Activated naive CD8-positive, alpha-beta T cell treated with anti-CD3 and anti-CD28 coated beads, Interleukin-2, amount 10 ng/mL, durations not matched to agents 7 days and 5 days (primary cell): ENCODE measurements at regions not wholly inside any gene's neighbourhood (a gene's known extent, or its start where the extent isn't known, plus 50 kb on each side); places are given as distances from the start of the nearest gene placed in this dataset.

Experiments
- ATAC-seq: fragments of 150-1000 bp; cut with Tn5 transposase; one replicate; pipeline ENCODE4 v1.10.0; 2021; ENCODE audit warnings: low read depth, moderate library complexity
- POLR2A ChIA-PET: fragments of 350-600 bp; sonication (Branson Sonifier 250); formaldehyde crosslinking; loops from one replicate; lab custom pipeline; 2021; ENCODE audit warnings: antibody characterized with exemption; lab: Charles Lee
- DNase-seq: peaks from one replicate; pipeline ENCODE4 v3.0.0; 2021
- H3K27ac Mint-ChIP-seq: one replicate; pipeline ENCODE4 v1.8.0; 2022; ENCODE audit warnings: mild to moderate bottlenecking, mixed read lengths
- H3K27me3 Mint-ChIP-seq: one replicate; pipeline ENCODE4 v1.8.0; 2022; ENCODE audit warnings: mild to moderate bottlenecking, moderate library complexity, mixed read lengths
- H3K36me3 Mint-ChIP-seq: one replicate; pipeline ENCODE4 v1.8.0; 2021; ENCODE audit warnings: mild to moderate bottlenecking, mixed read lengths
- H3K4me1 Mint-ChIP-seq: one replicate; pipeline ENCODE4 v1.8.0; 2021; ENCODE audit warnings: mixed read lengths
- H3K4me3 Mint-ChIP-seq: one replicate; pipeline ENCODE4 v1.8.0; 2022; ENCODE audit warnings: mild to moderate bottlenecking, moderate library complexity, mixed read lengths
- H3K9me3 Mint-ChIP-seq: one replicate; pipeline ENCODE4 v1.8.0; 2021; ENCODE audit warnings: mixed read lengths

DNA sequence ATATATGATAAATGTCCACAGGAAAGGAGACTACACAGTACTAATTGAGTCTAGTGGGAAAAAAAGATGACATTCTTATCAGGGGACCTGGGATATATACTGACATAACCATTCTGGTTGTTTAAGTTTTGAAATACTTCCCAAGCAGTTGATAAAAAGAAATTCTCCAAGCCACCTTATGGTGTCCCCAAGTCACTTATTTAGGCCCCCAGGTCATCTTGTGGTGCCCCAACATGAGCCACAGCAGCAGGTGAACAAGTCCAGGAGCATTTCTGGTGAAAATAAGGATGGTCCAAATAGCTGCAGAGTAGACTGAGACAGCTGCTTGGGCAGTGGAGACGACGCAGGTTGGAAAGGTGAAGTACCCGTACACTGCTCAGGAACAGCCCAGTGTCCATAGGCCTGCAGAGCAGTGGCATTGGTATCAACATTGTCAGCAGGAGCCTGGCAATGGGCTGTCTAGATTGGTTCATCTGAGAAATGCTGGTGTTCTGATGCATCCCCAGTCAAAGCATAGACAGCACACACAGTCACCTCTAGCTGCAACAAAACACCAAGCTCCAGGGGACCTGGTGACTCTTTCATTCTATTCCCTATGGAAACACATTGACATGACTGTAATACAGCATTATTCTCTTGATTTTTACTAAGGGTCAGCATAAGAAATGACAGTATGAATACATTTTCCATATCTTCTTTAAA lies 430.6 kb downstream of the NR2F1-AS1 start:
- ATAC-seq (no peak), DNase-seq (no peak)
- POLR2A ChIA-PET, result no interaction called here
- H3K4me3 Mint-ChIP-seq, result no peak overlapping the region
- no peak overlapping the region for H3K27ac Mint-ChIP-seq
- no peaks in the 10 kb centered on the region for H3K36me3 Mint-ChIP-seq
- no peaks in the 10 kb centered on the region for H3K9me3 Mint-ChIP-seq
- H3K27me3 Mint-ChIP-seq, result no peaks in the 10 kb centered on the region
- no peaks in the 10 kb centered on the region for H3K4me1 Mint-ChIP-seq

DNA sequence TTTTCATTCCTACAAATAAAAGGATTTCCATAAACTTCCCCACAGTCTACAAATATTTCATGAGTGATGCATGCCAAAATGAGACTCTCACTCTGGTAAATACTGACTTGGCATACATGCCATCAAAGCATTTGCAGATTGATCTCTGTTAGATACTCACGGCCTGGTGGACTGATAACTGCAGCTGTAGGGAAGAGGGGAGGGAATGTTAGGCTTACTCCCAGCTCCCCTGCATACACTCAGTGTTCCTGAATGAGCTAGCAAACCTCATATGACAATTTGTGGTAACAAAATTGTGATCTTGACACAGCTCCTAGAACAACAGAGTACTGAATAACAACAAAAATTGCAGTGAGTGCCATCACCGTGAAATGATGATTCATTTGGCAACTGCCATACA lies 435.3 kb downstream of the NR2F1-AS1 start:
- H3K36me3 Mint-ChIP-seq, result no peaks in the 10 kb centered on the region
- no peak overlapping the region for H3K27ac Mint-ChIP-seq
- no peaks in the 10 kb centered on the region for H3K27me3 Mint-ChIP-seq
- DNase-seq (no peak), ATAC-seq (no peak)
- POLR2A ChIA-PET, result no interaction called here
- no peak overlapping the region for H3K4me3 Mint-ChIP-seq
- H3K9me3 Mint-ChIP-seq, result no peaks in the 10 kb centered on the region
- H3K4me1 Mint-ChIP-seq, result no peaks in the 10 kb centered on the region

DNA sequence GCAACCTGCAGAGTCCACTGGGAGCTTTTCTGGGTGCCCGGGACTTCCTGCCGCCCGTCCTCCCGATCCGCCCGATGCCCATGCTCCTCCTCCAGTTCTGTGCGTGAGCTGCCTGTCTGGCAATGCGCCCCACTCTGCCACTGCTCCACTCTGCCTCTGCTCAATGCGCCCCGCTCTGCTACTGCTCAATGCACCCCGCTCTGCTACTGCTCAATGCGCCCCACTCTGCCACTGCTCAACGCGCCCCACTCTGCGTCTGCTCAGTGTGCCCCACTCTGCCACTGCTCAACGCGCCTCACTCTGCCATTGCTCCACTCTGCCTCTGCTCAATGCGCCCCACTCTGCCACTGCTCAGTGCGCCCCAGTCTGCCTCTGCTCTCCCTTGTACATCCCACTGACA lies 436.0 kb downstream of the NR2F1-AS1 start:
- no peaks in the 10 kb centered on the region for H3K4me1 Mint-ChIP-seq
- no peak overlapping the region for H3K27ac Mint-ChIP-seq
- H3K27me3 Mint-ChIP-seq, result no peaks in the 10 kb centered on the region

DNA sequence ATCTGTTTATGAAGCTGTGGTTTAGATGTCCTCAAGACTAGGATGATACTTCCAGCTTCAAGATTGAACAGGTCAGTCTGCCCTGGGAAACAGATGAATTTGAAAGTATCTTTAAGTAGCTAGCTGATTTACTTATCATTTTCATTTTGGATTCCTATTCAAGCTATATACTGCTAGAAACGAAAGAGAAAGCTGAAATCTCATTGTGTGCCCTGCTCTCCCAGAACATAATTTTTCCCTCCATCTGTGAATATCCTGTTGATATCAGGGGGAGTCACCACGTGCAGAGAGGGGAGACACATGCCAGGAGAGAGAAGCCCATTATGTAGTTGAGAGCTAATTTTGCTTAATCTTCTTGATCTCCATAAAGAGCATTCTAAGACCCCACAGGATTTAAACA lies 439.1 kb downstream of the NR2F1-AS1 start:
- H3K27ac Mint-ChIP-seq, result no peak overlapping the region
- H3K36me3 Mint-ChIP-seq, result no peaks in the 10 kb centered on the region
- H3K27me3 Mint-ChIP-seq, result no peaks in the 10 kb centered on the region
- no peaks in the 10 kb centered on the region for H3K4me1 Mint-ChIP-seq
- peaks cover 1% of the 10 kb centered on the region for H3K9me3 Mint-ChIP-seq
- POLR2A ChIA-PET, result no interaction called here
- no peak overlapping the region for H3K4me3 Mint-ChIP-seq
- ATAC-seq, result no peak
- DNase-seq, result no peak

More for the DNA sequence above, 436.0 kb downstream of the NR2F1-AS1 start:
- no peak for DNase-seq
- peaks cover 1% of the 10 kb centered on the region for H3K9me3 Mint-ChIP-seq
- ATAC-seq, result no peak
- POLR2A ChIA-PET, result no interaction called here
- H3K4me3 Mint-ChIP-seq, result no peak overlapping the region
- H3K36me3 Mint-ChIP-seq, result no peaks in the 10 kb centered on the region

DNA sequence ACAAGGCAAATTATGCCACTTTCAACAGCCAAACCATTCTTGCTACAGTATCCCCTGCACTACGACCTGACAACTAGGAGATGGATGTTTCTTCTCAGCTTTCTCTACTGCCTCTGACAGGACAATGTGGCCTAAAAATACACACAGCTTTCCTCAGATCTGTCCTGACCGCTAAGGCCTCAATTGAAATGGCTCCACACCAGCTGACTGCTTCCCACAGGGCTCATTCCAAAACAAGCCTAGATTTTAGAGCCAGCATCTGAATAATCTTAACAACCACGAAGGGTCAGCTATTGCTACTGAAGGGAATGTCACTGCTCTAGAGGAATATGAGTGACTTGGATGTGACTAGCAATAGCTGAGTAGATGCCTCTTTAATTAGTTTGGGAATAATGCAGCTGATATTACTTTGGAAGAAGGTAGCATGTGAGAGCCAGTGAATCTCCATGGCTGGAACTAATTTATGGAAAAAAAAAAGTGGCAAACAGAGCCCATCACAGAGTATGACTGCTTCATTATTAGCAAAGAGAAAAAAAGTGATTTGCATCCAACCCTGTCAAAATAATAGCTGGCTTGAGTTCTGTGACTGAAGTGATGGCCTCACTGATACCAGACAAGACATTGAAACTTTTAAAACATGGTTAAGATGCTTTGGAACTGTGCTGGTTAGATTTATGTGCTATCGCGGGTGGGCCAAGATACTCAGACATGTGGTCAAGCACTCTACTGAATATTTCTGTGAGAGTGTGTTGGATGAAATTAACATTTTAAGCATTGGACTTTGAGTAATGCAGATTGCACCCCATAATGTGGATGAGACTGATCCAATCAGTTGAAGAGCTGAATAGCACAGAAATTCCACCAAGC lies 450.2 kb downstream of the NR2F1-AS1 start:
- H3K36me3 Mint-ChIP-seq, result no peaks in the 10 kb centered on the region
- H3K4me3 Mint-ChIP-seq, result no peak overlapping the region
- ATAC-seq (no peak), DNase-seq (no peak)
- no peaks in the 10 kb centered on the region for H3K4me1 Mint-ChIP-seq
- H3K27ac Mint-ChIP-seq, result no peak overlapping the region
- POLR2A ChIA-PET, result no interaction called here
- peaks cover 2% of the 10 kb centered on the region for H3K27me3 Mint-ChIP-seq
- H3K9me3 Mint-ChIP-seq, result no peaks in the 10 kb centered on the region

DNA sequence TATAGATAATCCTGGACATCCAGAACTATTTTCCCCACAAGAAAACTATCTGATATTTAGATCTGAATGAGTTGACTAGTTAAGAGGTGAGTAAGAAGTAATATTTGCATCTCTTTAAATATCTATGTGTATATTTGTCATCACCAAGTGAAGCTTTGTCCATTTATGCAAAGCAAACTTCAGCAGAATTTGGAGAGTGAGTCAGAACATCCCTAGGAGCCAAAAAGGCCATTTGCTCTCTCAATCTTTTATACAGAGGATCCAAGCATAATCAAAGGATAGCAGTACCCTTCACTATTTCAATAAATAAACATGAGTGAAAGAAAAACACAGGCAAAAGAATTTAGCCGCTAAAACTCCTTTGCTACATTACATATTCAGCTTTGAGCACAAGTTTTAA lies 454.4 kb downstream of the NR2F1-AS1 start:
- ATAC-seq (no peak), DNase-seq (no peak)
- Mint-ChIP-seq H3K9me3 (no peaks in the 10 kb centered on the region), H3K4me3 (no peak overlapping the region), H3K27me3 (no peaks in the 10 kb centered on the region), H3K4me1 (no peaks in the 10 kb centered on the region), H3K36me3 (no peaks in the 10 kb centered on the region), H3K27ac (no peak overlapping the region)
- POLR2A ChIA-PET, result no interaction called here

DNA sequence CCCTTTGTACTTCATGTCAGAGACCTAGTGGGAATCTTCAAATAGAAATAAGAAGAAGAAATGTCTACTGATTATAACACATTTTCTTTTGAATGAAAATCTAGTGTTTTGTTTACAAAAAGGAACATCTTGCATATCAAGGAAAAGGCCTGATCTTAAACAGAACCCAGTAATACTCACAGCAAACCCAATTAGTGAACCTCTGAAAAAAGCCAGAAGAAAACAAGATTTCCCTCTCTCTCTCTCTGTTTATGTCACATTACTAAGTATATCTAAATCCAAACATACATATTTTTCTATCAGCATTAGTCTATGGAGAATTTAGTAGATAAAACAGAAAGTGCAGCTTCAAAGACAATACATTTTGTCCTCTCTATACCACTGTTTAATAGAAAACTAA lies 457.9 kb downstream of the NR2F1-AS1 start:
- Mint-ChIP-seq H3K36me3 (no peaks in the 10 kb centered on the region), H3K4me1 (no peaks in the 10 kb centered on the region), H3K9me3 (peaks cover 1% of the 10 kb centered on the region), H3K27me3 (no peaks in the 10 kb centered on the region), H3K27ac (no peak overlapping the region), H3K4me3 (no peak overlapping the region)
- DNase-seq, result no peak
- POLR2A ChIA-PET, result no interaction called here
- ATAC-seq, result no peak

DNA sequence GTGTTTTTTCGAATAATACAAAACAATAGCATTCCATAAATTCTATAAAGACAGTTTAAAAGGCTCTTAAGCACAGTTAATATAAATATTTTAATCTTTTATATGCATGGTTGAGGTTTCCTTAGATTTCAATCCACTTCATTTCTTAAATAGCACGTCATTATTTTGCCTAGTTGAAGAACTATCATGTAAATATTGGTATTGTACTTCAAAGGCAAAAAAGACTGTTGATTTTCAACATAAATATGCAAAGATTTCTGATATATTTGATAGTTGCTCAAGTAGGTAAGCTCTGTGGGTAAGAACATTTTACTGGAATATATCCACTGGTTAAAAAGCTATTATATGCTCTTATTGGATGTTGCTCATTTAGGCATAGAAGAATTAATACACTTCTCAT lies 458.6 kb downstream of the NR2F1-AS1 start:
- Mint-ChIP-seq H3K27me3 (no peaks in the 10 kb centered on the region), H3K9me3 (peaks cover 1% of the 10 kb centered on the region), H3K4me3 (no peak overlapping the region), H3K4me1 (no peaks in the 10 kb centered on the region), H3K27ac (no peak overlapping the region), H3K36me3 (no peaks in the 10 kb centered on the region)
- ATAC-seq, result no peak
- DNase-seq, result no peak
- POLR2A ChIA-PET, result no interaction called here

DNA sequence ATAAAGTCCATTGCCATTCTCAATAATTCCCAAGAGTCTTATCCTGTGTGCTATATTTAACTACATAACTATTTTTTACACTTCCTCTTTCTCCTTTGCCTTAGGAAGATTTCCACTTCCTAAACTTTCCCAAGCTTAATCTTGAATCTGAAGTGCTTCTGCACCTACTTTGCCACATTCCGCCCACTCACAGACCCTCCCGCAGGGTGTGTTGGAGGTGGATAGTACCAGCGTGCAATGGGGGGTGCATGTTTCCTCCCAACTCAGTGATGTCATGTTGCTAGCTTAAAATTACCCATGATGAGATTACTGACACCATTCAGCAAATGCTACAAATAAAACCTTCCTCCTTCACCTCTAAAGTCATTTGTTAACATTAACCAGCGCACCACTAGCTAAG lies 460.2 kb downstream of the NR2F1-AS1 start:
- Mint-ChIP-seq H3K4me3 (no peak overlapping the region), H3K27ac (no peak overlapping the region), H3K27me3 (no peaks in the 10 kb centered on the region), H3K9me3 (peaks cover 1% of the 10 kb centered on the region), H3K4me1 (no peaks in the 10 kb centered on the region), H3K36me3 (no peaks in the 10 kb centered on the region)
- DNase-seq, result no peak
- ATAC-seq, result no peak
- POLR2A ChIA-PET, result no interaction called here

DNA sequence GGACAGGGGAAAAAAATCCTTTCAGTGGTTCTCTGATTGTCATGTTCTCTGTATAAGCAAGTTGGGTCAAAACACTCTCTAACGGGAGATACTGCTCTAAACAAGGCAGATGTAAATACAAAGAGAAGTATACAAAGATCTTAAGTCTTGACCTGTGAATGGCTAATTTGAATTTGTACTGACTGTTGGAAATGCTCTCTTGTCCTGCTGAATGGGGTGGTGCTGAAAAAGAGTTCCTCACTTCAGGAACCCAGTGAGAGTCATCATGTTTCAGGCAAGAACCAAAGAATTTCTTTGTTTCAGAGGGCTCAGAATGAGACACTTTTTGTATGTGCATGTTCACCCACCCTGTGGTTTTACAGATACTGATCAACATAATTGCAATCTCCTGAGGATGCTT lies 461.0 kb downstream of the NR2F1-AS1 start:
- Mint-ChIP-seq H3K4me1 (no peaks in the 10 kb centered on the region), H3K36me3 (no peaks in the 10 kb centered on the region), H3K27me3 (no peaks in the 10 kb centered on the region), H3K9me3 (peaks cover 1% of the 10 kb centered on the region), H3K4me3 (no peak overlapping the region), H3K27ac (no peak overlapping the region)
- no peak for ATAC-seq
- POLR2A ChIA-PET, result no interaction called here
- no peak for DNase-seq

DNA sequence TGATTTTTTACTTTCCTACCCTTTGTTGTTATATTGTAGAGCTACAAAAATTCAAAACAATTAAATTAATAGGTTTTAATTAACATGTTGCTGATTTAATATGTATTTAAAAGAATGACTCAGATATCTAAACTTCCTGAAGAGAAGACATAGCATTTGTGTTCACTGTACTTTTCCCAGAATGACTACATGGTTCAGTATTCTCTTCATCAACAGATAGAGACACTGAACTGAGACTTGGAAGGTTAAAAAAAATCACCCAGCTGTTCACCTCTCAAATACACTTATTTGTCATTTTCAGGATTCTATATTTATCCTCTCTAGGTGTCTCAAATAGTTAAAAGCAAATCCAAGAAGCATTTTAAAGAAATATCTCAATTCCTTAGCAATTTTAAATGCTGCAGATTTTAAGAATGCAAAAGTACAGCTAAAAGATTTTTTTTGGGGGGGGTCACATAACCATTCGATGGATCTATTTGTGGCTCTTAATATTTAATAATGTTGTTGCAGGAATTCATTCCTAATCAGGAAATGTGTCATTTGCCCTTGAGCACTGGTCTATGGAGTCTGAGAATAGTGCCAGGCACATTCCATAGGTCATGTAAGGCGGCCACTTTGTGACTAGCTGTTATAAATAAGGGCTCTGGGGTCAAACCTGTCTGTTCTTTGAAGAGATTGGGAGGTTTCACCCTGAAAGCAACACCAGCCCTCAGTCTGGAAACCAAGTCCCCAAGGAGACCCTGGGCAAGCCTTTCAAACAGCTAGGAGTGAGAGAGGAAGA lies 463.1 kb downstream of the NR2F1-AS1 start:
- Mint-ChIP-seq H3K36me3 (no peaks in the 10 kb centered on the region), H3K4me1 (no peaks in the 10 kb centered on the region), H3K27ac (no peak overlapping the region), H3K4me3 (no peak overlapping the region), H3K27me3 (no peaks in the 10 kb centered on the region), H3K9me3 (peaks cover 1% of the 10 kb centered on the region)
- ATAC-seq (no peak), DNase-seq (no peak)
- POLR2A ChIA-PET, result no interaction called here

DNA sequence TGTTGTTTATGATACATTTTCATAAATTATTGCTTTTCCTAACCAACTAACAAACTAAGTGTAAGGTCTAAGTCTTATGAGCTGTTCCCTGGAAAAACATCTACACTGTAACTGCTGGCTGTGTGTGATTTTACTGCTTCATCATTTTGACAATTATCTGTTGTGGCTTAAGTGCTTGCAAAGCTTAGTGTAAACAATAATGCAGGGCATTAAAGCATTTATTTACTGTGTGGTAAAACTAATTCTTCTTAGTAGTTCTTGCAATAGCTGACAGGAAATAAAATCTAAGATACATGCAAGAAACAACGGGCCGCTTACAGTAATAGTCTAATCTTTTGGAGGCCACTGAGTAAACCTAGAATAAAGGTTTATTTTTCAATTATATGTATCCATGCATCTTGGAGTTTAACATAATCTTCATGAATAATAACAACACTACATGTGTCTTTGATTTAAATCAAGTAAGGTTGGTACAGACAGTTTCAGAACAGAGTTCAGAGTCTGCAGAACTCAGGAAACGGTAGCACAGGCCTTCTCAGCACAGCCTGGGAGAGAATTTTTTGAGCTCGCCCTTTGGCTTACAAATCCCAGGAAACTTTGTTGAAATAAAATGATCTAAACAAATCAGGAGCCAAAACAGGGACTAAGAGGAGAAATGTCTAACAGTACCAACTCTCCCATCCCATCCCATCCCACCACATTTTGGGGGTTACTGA lies 473.1 kb downstream of the NR2F1-AS1 start:
- Mint-ChIP-seq H3K27me3 (no peaks in the 10 kb centered on the region), H3K9me3 (no peaks in the 10 kb centered on the region), H3K4me3 (no peak overlapping the region), H3K4me1 (no peaks in the 10 kb centered on the region), H3K36me3 (no peaks in the 10 kb centered on the region), H3K27ac (no peak overlapping the region)
- POLR2A ChIA-PET, result no interaction called here
- DNase-seq (no peak), ATAC-seq (no peak)

DNA sequence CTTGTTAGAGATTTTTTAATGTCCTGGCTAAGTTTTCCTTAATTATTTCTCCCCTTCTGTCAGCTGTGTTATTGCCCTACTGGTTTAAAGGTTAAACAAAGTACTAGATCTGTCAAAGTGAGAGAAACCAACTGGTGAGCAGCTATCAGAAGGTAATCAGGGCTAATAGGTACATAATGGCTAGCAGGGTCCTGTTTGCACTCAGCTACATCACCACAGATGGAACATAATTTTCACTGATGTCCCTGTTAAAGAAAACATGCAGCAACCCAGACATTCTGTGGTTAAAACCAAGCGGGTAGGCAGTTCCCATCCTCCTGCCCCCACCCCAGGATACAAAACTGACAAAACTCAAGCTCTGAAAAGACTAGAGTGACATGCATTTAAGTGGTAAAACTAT lies 473.9 kb downstream of the NR2F1-AS1 start:
- POLR2A ChIA-PET, result no interaction called here
- H3K27ac Mint-ChIP-seq, result no peak overlapping the region
- H3K9me3 Mint-ChIP-seq, result peaks cover 2% of the 10 kb centered on the region
- H3K4me3 Mint-ChIP-seq, result no peak overlapping the region
- DNase-seq (no peak), ATAC-seq (no peak)
- H3K36me3 Mint-ChIP-seq, result no peaks in the 10 kb centered on the region
- H3K27me3 Mint-ChIP-seq, result no peaks in the 10 kb centered on the region
- no peaks in the 10 kb centered on the region for H3K4me1 Mint-ChIP-seq
